Ascending aorta (tissue), 2 donors: ENCODE measurements at regions not wholly inside any gene's neighbourhood (a gene's known extent, or its start where the extent isn't known, plus 50 kb on each side); places are given as distances from the start of the nearest gene placed in this dataset.

ENCODE experiments used
- DNase-seq, 2 donors: peaks; one replicate each; pipeline ENCODE4 v3.0.0-alpha.2; 2019; ENCODE audit warnings: low spot score in 2 of 2
- H3K27ac ChIP-seq, 2 donors: fragments of 200-600 bp; sonication (generic); one replicate each; pipeline ENCODE4 v1.5.1; 2016 to 2017; ENCODE audit warnings: mild to moderate bottlenecking in 1 of 2
- H3K27me3 ChIP-seq: fragments of 200-600 bp; sonication (generic); one replicate; pipeline ENCODE4 v1.5.1; 2017
- H3K36me3 ChIP-seq, 2 donors: fragments of 200-600 bp; sonication (generic); one replicate each; pipeline ENCODE4 v1.5.1; 2016
- H3K4me1 ChIP-seq, 2 donors: fragments of 200-600 bp; sonication (generic); one replicate each; pipeline ENCODE4 v1.5.1; 2016 to 2017; ENCODE audit warnings: mild to moderate bottlenecking in 1 of 2
- H3K4me3 ChIP-seq, 2 donors: fragments of 200-600 bp; sonication (generic); one replicate each; pipeline ENCODE4 v1.5.1; 2016 to 2017; ENCODE audit warnings: mild to moderate bottlenecking in 1 of 2
- H3K9me3 ChIP-seq, 2 donors: fragments of 200-600 bp; sonication (generic); one replicate each; pipeline ENCODE4 v1.5.1; 2016
- intact Hi-C: fragments of 100-400 bp; cut with DNase I; formaldehyde crosslinking; loops from one replicate; pipeline ENCODE4 v1.15.1; 2023
- TF ChIP-seq, protein P1 (sequence below), 3 experiments: fragments of 200-600 bp in 2 of 3; fragments of 450-650 bp in 1 of 3; sonication (generic) in 2 of 3; IDR thresholded peaks; one replicate each; pipeline ENCODE4 v1.5.1; 2016 to 2019; ENCODE audit warnings: antibody characterized with exemption in 3 of 3, mild to moderate bottlenecking in 1 of 3, moderate library complexity in 1 of 3

- no peak overlapping the region for H3K4me3 ChIP-seq
- DNase-seq, result no peak
- H3K36me3 ChIP-seq, result no peaks in the 10 kb centered on the region
- H3K27ac ChIP-seq, result no peak overlapping the region
- no peaks in the 10 kb centered on the region for H3K27me3 ChIP-seq
- H3K9me3 ChIP-seq, result peaks cover 0 to 8% of the 10 kb centered on the region in 2 donors
- TF ChIP-seq, protein P1, sequence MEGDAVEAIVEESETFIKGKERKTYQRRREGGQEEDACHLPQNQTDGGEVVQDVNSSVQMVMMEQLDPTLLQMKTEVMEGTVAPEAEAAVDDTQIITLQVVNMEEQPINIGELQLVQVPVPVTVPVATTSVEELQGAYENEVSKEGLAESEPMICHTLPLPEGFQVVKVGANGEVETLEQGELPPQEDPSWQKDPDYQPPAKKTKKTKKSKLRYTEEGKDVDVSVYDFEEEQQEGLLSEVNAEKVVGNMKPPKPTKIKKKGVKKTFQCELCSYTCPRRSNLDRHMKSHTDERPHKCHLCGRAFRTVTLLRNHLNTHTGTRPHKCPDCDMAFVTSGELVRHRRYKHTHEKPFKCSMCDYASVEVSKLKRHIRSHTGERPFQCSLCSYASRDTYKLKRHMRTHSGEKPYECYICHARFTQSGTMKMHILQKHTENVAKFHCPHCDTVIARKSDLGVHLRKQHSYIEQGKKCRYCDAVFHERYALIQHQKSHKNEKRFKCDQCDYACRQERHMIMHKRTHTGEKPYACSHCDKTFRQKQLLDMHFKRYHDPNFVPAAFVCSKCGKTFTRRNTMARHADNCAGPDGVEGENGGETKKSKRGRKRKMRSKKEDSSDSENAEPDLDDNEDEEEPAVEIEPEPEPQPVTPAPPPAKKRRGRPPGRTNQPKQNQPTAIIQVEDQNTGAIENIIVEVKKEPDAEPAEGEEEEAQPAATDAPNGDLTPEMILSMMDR (IDR thresholded peaks at IDR 0.05), result no peak
- intact Hi-C loops, result no loop called here
- H3K4me1 ChIP-seq, result peaks cover 0 to 9% of the 10 kb centered on the region in 2 donors
These were observed 498.7 kb upstream of the NEGR1 start for GRCh38 chr1:72781038-72781437.

- H3K27me3 ChIP-seq, result no peaks in the 10 kb centered on the region
- H3K27ac ChIP-seq, result no peak overlapping the region
- H3K4me1 ChIP-seq, result peaks cover 0 to 9% of the 10 kb centered on the region in 2 donors
- TF ChIP-seq, protein P1 (IDR thresholded peaks at IDR 0.05), result no peak
- H3K9me3 ChIP-seq, result peaks cover 0 to 8% of the 10 kb centered on the region in 2 donors
- H3K4me3 ChIP-seq, result no peak overlapping the region
- no peak for DNase-seq
- intact Hi-C loops, result no loop called here
- H3K36me3 ChIP-seq, result no peaks in the 10 kb centered on the region
These were observed 497.9 kb upstream of the NEGR1 start for GRCh38 chr1:72780212-72780611.

DNA sequence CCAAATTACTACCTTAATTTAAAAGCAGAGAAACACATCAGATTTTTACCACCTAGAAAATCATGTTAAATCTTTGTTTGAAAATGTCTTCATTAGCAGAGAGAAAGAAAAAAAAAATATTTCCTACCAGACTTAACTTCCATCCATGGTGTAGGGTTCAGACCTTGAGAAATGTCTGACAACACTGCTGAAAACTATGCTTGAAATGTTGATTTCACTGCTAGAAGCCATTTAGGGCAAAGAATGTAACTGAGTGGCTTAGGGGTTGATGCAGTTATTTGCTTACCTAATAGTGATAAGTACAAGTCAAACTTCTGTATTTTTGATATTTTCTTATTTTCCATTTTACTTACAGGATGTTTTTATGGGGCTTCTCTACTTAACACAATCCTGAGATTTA is 495.6 kb upstream of the NEGR1 start:
- H3K4me1 ChIP-seq, result peaks cover 0 to 9% of the 10 kb centered on the region in 2 donors
- TF ChIP-seq, protein P1 (IDR thresholded peaks at IDR 0.05), result no peak
- peaks cover 0 to 8% of the 10 kb centered on the region in 2 donors for H3K9me3 ChIP-seq
- H3K36me3 ChIP-seq, result no peaks in the 10 kb centered on the region
- H3K27me3 ChIP-seq, result no peaks in the 10 kb centered on the region
- peak overlapping the region; percentile 6 to 79 for H3K27ac ChIP-seq
- no peak for DNase-seq
- H3K4me3 ChIP-seq, result no peak overlapping the region
- intact Hi-C loops, result no loop called here

DNA sequence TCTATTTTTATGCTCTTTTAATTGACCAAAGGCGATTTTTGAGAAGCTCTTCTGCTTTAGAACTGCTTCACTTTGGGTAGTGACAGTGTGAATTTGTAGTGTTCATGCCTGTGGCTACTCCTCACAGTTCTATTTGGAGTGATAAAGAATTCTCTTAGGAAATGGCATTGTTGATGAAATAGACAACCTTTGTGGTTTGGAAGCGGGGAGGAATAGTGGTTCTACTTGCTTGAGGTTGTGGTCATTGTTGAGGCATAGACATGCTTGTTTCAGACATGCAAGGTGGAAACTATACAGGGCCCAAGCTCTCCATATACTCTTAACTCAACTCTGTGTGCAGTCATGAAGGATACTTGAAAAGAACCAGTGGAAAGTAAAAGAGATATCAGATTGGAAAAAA is 481.1 kb upstream of the NEGR1 start:
- no peaks in the 10 kb centered on the region for H3K36me3 ChIP-seq
- H3K4me1 ChIP-seq, result no peaks in the 10 kb centered on the region
- intact Hi-C loops, result no loop called here
- DNase-seq, result no peak
- H3K4me3 ChIP-seq, result no peak overlapping the region
- H3K27me3 ChIP-seq, result no peaks in the 10 kb centered on the region
- no peaks in the 10 kb centered on the region for H3K9me3 ChIP-seq
- H3K27ac ChIP-seq, result no peak overlapping the region
- TF ChIP-seq, protein P1 (IDR thresholded peaks at IDR 0.05), result no peak

DNA sequence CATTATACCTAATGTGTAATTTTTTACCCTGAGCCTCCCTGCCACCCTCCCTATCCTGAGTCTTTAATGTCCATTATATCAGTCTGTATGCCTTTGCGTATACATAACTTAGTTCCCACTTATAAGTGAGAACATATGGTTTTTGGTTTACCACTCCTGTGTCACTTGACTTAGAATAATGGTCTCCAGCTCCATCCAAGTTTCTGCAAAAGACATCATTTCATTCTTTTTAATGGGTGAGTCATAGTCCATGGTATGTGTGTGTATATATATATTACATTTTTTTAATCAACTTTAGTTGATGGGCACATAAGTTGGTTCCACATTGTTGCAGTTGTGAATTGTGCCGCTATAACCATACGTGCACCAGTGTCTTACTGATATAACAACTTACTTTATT is 477.1 kb upstream of the NEGR1 start:
- intact Hi-C loops, result no loop called here
- Histone ChIP-seq H3K27me3 (no peaks in the 10 kb centered on the region), H3K9me3 (no peaks in the 10 kb centered on the region), H3K27ac (no peak overlapping the region), H3K36me3 (no peaks in the 10 kb centered on the region), H3K4me3 (no peak overlapping the region), H3K4me1 (no peaks in the 10 kb centered on the region)
- DNase-seq, result no peak
- TF ChIP-seq, protein P1 (IDR thresholded peaks at IDR 0.05), result no peak

DNA sequence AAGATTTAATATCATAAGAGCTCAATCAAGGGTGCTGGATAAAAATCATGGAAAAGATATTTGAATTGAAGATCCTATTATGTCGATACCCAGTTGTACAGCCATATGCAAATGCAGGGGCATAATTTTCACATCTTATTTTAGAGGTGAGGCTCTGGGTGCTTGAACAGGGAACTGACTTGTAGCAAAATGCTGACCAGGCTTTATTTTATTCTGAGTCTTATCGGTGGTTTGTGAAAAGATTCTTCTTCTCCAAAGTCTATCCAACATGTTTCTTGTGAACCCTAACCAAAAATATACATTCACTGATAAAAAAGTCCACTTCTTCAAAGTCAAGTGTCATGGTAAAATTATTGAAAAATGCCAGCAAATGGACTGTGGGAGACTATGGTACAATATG is 475.5 kb upstream of the NEGR1 start:
- no peaks in the 10 kb centered on the region for H3K36me3 ChIP-seq
- no peak overlapping the region for H3K27ac ChIP-seq
- H3K9me3 ChIP-seq, result no peaks in the 10 kb centered on the region
- H3K4me3 ChIP-seq, result no peak overlapping the region
- no peaks in the 10 kb centered on the region for H3K4me1 ChIP-seq
- TF ChIP-seq, protein P1 (IDR thresholded peaks at IDR 0.05), result no peak
- H3K27me3 ChIP-seq, result no peaks in the 10 kb centered on the region
- DNase-seq, result no peak
- intact Hi-C loops, result no loop called here
